Posterior vena cava (tissue), 2 donors: ENCODE measurements at regions not wholly inside any gene's neighbourhood (a gene's known extent, or its start where the extent isn't known, plus 50 kb on each side); places are given as distances from the start of the nearest gene placed in this dataset.

ENCODE experiments used
- DNase-seq: peaks from one replicate; pipeline ENCODE4 v3.0.0-alpha.2; 2020; ENCODE audit warnings: low spot score
- intact Hi-C, 2 donors: fragments of 100-400 bp; cut with DNase I; formaldehyde crosslinking; loops; one replicate each; pipeline versions ENCODE4 v1.14.1 to v1.14.2; 2022 to 2023
- donor health status: DM: yes; HTN: yes; CAD: no.
- donor health status: DM: yes; HTN: yes; CAD: no.

DNA sequence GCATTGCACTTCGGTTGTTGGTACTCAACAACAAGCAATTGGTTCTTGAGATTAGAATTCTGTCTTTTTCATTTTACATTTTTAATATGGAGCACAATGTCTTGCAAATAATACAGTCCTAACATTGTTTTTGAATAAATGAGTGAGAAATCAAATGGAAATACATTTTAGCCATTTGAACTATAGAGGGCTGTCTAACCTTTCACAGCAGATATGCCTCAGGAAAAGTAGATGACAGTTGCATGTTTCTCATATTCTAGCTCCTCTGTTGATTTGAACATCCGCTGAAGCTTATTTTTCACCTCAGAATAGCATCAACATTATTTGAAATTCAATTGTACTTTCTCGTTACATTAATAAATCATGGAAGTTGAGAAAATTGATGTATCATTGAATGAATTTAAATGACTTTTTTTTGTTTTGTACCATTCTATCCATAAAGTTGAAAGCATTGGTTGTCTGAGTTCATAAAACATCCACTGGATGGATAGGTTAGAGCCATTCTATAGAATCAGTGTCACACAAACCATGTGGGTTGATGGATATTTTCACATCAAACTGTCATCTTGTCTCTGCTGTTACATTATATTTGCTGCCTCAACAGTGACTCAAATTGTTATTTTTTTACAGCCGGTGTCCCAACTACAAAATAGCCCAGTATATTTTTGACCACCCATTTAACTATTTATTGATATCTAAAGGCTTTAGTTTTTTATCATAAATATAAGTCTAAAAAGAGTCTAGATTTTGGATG lies 928.3 kb downstream of the NSUN3 start:
- DNase-seq = no peak
- intact Hi-C loops = no loop called here

- intact Hi-C loops = no loop called here
- DNase-seq = no peak
Measured at GRCh38 chr3:94996743-94997142, 933.9 kb downstream of the NSUN3 start.

DNA sequence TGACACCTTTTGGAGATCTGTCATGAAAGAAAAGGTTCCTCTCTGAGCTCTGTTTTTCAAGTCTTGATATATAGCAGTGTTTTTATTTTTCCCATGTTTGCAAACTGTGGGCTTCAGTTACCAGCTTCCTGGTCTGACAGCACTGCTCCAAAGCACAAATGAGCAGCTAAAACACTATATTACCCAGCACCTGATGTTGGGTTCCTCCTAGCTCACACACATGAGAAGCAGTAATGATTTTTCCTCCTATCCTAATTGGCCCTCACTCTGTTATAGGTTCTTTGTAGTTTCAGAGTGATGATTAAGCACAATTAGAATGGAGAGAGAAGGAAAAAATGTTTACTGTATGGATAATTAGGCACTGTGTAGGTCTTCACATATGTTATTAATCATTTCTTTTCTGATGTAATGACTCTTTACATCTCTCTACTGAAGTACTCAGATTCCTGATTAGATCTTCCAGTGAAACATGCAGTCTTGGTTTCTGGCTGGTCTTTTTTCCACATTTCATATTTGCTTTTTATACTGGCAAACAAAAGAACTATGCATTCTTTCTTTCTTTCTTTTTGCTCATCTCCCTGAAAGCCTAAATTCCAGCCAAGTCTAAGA lies 939.7 kb downstream of the NSUN3 start:
- intact Hi-C loops = no loop called here

DNA sequence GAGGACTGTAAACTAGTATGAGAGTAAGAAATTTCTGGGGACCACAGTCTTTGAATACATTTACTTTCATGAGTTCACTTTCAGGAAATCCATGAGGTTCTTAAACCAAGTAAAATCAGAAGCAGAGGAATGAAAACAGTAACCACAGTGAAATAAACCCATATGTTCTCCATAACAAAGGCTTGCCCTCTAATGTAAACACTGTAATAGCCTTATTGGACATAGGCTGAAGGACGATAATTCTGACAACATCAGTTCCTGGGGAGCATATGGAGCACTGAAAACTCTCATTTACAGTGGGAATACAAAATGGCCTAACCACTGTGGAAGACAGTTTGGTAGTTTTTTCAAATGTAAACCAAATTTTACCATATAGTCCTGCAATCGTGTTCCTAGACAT lies 965.8 kb downstream of the NSUN3 start:
- no peak for DNase-seq
- intact Hi-C loops = no loop called here

More for the DNA sequence above, 939.7 kb downstream of the NSUN3 start:
- no peak for DNase-seq

DNA sequence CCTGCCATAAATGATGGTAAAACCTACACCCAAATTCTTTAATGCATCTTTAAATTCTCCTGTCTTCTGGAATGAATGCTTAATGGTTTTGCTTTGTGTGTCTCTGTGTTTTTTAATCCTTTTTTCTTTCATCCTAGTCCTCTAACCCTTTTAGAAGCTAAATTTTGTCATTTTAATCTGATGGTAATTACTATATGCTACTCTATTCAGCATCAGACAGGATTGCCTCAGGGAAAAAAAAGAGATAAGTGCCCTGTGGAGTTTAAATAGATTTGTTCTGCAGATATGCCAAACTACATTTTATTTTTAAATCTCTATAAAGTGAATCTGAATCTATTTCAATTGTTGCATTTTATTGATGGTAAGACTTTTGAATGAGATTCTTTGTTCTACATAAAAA lies 966.8 kb downstream of the NSUN3 start:
- intact Hi-C loops = no loop called here
- DNase-seq = no peak

- intact Hi-C loops = no loop called here
- no peak for DNase-seq
Measured at GRCh38 chr3:95036526-95037021, 973.7 kb downstream of the NSUN3 start.

GRCh38 chr3:95037097-95037496 lies 974.2 kb downstream of the NSUN3 start:
- no peak for DNase-seq
- intact Hi-C loops = no loop called here

DNA sequence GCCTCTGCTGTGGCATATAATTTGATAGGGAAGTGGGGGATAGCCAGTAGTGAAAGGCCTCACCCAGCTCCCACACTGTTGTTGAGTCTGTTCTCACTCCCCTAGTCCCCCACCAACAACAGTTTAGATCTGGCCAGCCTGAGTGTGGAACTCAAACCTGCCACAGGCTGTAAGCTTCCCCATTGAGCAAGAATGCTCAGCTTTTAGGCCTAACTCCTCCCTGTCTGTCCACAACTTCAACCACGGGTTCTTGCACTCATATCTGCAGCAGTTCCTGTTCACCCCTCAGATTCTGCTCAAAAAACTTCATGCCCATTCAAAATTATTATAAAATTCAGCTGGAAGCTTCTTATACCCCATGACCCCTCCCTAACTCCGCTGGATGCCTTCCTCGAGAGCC lies 975.1 kb downstream of the NSUN3 start:
- no peak for DNase-seq
- intact Hi-C loops = no loop called here

DNA sequence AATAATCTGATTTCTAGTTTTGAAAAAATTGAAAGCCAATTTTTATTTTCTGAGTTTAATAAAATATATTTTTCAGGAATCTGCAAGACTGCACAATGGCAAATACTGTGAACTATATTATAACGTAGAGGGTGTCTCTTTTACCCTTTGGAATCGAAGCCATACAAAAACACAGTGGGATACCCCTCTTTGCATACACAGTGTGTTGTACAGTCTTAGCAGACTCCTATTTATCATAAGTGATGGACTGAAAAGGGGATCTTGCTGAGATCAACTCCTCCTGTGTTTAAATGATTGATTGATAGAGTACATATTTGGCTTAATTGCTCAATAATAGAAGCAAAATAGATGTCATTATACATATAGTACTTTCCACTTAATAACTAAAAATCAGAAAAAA lies 981.2 kb downstream of the NSUN3 start:
- intact Hi-C loops = no loop called here
- DNase-seq = no peak

GRCh38 chr3:95048564-95048963 lies 985.7 kb downstream of the NSUN3 start:
- intact Hi-C loops = no loop called here
- DNase-seq = no peak

- intact Hi-C loops = no loop called here
- no peak for DNase-seq
Measured at GRCh38 chr3:95049841-95050240, 987.0 kb downstream of the NSUN3 start.

GRCh38 chr3:95055288-95055687 lies 992.4 kb downstream of the NSUN3 start:
- DNase-seq = no peak
- intact Hi-C loops = no loop called here

DNA sequence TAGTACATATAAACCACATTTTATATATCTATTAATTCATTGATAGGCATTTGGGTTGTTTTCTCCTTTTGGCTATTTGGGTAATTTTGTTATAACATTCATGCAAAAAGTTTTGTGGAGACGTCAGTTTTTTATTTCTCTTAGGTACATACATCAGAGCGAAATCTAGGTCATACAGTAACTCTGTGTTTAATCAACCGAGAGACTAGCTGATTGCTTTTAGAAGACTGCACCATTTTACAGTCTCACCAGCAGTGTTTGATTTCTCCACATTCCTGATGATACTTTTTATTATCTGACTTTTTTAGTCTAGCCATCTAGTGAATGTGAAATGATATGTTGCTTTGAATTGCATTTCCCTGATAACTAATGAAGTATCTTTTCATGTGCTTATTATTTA lies 1019.3 kb downstream of the NSUN3 start:
- intact Hi-C loops = no loop called here
- DNase-seq = no peak

DNA sequence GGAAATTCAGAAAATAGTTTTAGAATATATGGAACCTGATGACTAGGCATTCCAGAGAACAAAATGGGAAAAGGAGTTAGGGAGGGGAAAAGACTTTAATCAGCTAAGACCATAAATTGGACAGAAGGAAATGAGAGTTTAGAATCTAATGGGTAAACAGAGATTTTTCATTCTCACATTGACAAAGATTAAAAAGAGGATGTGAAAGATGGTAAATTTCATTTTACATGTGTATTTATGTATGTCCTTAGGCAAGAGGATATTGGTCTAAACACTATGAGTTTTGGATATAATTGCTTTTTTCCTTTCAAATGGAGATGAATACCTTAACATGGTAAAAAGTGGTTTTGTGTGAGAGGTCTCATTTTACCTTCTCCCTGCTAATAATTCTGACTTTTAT lies 1021.9 kb downstream of the NSUN3 start:
- intact Hi-C loops = no loop called here
- DNase-seq = no peak

DNA sequence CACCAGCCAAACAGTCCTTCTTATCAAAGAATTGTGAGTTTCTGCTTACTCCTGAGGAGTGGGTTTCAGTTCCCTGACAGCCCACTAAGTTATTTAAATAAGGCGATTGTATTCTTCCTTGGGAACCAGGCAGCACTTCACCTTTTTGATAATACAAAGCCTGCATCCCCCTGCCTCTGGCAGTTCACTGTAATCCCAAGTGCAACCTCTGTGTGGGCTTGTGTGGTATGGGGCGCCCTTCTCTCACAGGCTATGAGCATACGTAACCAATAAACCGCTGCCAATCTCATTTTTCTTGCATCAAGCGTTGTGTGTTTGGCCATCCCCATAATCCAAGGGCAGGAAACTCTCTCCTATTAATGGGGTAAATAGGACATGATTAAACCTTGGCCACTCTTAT lies 1025.6 kb downstream of the NSUN3 start:
- no peak for DNase-seq
- intact Hi-C loops = no loop called here

GRCh38 chr3:95097493-95097892 lies 1034.6 kb downstream of the NSUN3 start:
- DNase-seq = no peak
- intact Hi-C loops = no loop called here

- intact Hi-C loops = no loop called here
- DNase-seq = no peak
Measured at GRCh38 chr3:95120921-95121320, 1058.1 kb downstream of the NSUN3 start.

DNA sequence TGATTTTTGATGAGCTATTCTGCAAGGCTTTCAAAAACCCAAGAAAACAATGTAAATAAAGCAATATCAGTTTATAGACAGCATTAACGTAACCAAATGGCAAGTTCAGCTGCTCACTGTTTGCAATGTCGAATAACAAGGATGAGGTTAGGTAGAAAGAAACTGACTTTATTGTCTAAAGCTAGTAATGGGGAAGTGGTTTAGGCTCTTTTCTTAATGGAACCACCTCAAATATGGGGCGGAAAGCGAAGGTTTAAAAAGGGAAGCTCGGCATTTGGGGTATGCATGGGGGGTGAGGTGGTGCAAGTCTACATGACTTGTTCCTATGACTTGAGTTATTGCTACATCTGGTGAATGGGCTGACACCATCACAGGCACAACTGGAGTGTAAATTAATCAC lies 1060.2 kb downstream of the NSUN3 start:
- intact Hi-C loops = no loop called here
- no peak for DNase-seq

GRCh38 chr3:95134693-95135413 lies 1072.0 kb downstream of the NSUN3 start:
- intact Hi-C loops = no loop called here
- DNase-seq = no peak

DNA sequence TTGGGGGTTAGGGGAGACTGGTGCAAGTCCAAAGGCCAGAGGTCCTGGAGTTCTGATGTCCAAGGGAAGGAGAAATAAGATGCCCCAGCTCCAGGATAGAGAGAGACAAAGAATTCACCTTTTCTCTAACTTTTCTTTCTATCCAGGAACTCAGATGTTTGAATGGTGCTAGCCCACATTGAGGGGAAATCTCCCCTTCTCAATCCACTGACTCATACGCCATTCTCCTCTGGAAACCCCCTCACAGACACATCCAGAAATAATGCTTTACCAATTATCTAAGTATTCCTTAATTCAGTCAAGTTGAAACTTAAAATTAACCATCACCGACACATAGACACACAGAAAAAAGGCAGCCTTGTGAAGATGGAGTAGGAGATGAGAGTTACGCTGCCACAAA lies 1085.2 kb downstream of the NSUN3 start:
- intact Hi-C loops = no loop called here
- DNase-seq = no peak

GRCh38 chr3:95151590-95151989 lies 1088.7 kb downstream of the NSUN3 start:
- intact Hi-C loops = no loop called here
- no peak for DNase-seq
